GM18526 (cell line): ENCODE measurements at regions not wholly inside any gene's neighbourhood (a gene's known extent, or its start where the extent isn't known, plus 50 kb on each side); places are given as distances from the start of the nearest gene placed in this dataset.

ENCODE experiments used
- POLR2A ChIP-seq: IDR thresholded peaks from 3 replicates; pipeline ENCODE4 v1.6.1; 2011; ENCODE audit not compliant: insufficient read length; ENCODE audit errors: extremely low read depth

DNA sequence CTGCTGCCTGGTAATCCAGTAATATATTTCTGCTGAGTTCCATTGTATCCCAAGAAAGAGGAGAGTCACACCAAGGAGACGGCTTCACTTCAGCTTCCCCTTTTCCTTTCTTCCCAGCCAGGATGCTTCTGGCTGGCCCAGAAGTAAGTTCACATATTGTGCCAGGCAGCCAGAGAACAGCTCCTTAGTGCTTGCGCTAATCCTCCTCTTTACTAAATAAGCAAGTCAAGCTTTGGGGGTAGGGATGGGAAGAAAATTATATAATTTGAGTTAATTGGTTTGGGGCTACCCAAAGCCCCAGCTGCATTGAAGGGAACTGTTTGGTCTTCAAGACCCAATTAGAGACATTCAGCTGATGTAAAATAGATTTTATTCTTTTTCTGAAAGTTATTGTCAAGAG is 218.8 kb upstream of the HES1 start:
- TF ChIP-seq POLR2A = no peak

DNA sequence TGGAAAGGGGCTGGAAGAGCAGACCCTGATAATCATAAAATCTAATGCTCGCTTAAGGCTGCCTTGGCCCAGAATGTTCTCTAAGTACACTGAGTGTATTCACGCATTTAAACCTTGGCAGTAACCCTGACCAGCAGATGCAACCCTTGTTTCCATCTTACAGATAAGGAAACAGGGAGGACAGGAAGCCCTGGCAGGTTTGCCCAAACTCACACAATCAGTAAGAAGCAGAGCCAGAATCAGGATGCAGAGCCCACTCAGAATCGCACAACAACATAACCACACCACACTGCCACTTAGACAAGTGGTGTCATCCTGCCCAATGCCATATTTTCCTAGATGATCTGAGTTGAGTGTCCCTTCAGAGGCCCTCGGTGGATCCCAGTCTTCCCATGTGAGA is 214.5 kb upstream of the HES1 start:
- TF ChIP-seq POLR2A = no peak

DNA sequence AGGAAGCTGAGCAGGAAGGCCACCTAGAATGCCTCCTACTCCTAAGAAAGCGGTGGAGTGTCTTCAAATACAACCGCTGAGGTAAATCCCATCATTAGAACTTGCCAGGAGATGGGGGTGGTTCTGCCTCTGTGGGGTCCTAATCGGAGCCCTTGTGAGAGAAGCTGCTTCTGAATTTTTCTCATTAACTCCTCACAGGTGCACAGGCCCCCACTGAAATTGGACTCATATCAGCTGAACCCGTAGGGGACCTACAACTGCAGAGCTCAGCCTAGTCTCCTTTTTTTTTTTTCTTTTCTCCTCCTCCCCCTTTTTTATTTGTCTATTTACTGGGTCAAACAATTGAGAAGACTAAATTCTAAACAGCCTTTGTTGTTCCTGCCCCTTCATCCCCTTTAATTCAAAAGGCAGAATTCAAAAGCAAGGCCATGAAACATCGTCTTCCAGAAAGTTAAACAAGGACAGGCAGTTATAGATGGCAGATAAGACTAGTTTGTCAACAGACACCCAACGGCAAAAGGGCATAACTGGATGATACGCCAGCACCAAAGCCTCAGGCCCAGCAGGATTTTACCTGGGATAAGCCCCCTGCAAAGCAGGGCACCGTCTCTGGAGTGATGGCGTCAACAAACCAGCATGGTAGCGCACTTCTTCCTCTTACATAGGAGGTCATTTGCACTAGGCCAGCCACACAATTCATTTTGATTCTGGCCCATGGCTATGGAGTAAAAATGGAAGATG is 213.7 kb upstream of the HES1 start:
- TF ChIP-seq POLR2A = no peak

DNA sequence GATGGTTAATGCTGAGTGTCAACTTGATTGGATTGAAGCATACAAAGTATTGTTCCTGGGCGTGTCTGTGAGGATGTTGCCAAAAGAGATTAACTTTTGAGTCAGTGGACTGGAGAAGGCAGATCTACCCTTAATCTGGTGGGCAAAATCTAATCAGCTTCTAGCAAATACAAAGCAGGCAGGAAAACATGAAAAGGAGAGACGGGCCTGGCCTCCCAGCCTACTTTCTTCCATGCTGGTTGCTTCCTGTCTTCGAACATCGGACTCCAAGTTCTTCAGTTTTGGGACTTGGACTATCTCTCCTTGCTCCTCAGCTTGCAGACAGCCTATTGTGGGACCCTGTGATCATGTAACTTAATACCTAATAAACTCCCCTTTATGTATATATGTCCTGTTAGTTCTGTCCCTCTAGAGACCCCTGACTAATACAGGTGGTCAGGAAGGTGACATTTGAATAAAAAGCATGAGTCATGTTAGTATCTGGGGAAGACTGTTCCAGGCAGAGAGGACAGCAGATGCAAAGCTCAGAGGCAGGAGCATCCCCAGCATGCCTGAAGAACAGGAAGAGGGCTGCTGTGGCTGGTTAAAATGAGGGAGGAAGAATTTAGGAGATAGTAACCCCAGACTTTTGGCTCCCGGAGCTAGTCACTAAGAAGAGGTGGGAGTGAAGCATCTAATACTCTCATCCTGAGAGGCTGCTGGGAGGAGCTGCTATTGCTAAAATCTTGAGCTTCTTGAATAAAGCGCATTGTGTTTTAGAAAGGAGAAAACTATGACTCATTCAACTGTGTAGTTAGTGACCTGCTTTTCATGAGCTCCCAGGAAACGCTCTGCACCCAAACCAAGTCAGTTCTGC is 207.4 kb upstream of the HES1 start:
- no peak for TF ChIP-seq POLR2A

DNA sequence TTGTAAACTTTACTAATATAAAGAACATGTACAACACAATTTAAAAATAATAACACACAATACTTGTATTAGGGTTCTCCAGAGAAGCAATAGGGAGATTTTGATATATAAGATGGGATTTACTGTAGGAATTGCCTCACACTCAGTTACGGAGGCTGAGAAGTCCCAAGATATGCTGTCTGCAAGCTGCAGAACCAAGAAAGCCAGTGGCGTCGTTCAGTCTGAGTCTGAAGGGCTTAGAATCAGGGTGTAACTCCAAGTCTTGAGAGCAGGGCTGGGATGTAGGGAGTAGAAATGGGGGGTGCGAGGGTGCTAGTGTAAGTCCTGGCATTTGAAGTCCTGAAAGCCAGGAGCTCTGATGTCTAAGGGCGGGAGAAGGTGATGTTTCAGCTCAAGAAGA is 206.6 kb upstream of the HES1 start:
- TF ChIP-seq POLR2A = no peak

DNA sequence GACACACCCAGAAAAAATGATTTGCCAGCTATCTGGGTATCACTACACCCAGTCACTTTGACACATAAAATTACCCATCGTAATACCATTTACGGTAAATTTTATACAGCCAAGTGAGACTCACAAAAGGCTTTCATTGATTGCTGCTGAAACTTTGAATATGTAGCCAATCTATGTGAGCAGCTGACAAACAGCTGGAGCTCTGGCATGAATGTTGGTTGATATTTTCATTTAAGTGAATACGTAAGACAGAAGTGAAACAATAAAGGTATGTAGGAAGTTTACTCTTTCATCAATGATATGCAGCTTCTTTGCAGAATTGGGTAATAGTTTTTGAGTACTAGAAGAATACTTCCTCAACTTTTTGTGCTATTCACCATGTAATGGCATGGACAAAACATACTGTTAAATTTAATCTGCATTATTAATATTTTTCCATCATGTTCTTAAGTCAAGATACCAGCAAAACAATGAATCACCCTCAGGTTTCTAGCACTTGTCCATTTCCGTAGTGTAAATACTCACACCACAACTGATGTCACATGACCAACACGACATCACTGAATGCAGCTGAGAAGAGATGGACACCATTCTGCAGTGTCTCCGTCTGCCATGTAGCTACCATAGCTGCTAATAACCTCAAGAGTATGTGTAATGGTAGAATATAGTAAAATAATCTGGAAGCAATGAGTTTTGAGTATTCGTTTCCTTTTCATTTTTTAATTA is 205.9 kb upstream of the HES1 start:
- TF ChIP-seq POLR2A = no peak

DNA sequence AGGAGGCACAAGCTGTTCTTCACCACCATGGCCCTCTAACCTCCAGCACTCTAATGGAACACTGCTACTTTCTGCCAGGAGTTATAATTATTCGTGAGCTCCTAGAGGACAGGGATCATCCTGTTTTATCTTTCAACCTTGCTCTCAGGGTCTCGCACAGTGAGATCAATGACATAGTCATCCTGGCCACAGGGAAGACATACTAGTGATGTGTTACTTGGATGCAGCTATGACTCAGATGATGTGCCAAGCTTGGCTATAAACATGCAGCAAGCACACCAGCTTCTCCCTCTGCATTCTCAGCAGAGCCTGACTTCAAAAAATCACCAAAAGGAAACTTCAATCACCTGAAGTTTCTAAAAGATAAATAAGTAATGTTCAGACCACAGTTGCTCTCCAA is 203.8 kb upstream of the HES1 start:
- TF ChIP-seq POLR2A = no peak

DNA sequence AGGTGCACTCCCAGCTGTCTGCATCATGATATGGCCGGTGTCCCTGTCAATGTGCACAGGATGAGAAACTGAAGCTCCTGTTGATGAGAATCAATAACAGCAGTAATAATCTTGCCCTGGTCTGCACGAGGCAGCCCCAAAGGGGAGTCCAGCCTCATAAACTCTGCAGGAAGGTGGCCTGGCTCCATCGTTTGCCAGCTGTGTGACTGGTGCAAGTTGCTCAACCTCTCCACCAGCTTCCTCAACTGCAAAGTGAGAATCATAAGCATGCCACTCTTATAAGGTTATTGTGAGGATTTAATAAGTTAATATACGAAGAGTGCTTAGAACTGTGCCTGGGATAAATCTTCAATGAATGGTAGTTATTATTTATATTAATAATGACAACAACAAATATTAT is 203.4 kb upstream of the HES1 start:
- no peak for TF ChIP-seq POLR2A

DNA sequence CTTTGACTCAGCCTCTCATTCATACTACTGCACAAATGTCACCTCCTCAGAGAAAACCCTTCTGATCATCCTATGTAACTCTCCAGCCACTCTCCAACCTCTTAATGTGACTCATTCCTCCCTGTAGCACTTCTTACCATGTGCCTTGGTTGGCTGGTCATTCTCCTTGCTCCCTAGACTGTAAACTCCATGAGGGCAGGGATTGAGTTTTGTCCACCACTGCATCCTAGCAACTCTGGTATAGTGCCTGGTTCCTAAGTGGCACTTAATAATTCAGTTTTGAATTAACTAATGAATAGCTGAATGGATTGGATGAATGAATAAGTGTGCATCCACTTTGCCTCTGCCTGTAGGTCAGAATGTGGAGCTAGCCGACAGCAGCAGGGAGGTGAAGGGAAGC is 202.5 kb upstream of the HES1 start:
- TF ChIP-seq POLR2A = no peak

DNA sequence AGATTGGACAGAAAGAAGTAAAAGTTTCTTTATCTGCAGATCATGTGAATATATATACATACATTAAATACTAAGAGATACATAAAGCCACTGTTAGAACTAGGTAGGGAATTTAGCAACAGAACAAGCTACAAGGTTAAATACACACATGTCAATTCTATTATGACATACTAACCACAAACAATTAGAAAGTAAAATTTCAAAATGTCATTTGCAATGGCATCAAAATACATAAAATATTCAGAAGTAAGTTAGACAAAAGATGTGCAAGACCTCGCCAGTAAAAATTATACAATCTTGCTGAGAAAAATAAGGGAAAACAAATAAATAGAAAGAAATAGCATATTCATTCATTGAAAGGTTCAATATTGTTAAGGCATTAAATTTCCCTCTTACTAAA is 200.0 kb upstream of the HES1 start:
- no peak for TF ChIP-seq POLR2A

DNA sequence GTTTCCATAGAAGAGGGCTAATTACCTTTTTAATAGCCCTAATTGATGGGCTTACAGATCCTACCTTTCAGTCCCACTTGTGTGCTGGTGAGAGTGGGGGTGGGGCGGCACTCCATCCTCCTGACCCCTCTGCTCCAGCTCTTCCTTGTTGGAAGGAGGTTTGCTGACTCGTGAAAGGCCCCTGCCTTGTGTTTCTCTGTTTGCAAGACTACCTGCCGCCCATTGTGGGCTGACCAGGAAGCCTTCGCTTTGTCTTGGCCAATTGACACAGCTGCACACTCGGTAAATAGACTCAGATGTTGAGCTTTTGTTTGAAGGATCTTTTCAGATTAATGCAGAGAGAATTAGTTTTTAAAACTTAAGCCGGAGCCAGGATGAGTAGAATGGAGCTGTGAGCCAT is 197.3 kb upstream of the HES1 start:
- no peak for TF ChIP-seq POLR2A

DNA sequence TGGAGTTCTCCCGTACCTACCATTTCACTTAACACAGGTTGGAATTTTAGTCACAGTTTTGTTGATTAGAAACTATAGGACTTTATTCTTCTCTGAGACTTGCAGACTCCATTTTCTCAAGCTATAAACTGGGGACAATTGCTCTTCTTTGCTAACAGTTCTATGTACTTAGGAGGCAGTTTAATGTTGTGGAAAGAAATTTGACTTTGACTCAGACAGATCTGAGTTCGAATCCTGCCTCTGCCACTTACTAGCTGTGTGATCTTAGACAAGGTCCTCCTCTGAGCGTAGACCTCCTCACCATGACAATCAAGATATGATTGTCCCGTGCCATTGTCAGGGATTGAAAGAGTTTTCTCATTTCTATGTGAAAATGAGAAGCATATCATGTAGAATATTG is 196.4 kb upstream of the HES1 start:
- TF ChIP-seq POLR2A = no peak

DNA sequence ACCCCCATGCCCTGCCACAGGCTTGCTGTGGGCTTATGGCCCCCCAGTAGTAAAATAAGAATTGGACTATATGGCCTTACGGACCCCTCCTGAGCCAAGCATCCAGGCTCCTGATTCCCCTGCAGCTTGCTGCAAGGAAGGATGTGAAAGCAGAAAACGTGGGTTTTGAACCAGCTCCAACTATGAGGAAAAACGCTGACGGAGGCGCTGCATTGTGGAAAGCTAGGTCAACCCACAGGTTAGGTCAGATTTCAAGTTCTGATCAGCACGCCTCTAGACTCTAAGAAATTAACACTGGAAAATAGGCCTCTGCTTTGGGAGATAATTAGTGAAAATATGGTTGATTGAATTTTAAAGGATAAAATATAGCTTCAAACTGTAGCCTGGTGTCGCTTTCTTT is 195.4 kb upstream of the HES1 start:
- no peak for TF ChIP-seq POLR2A

DNA sequence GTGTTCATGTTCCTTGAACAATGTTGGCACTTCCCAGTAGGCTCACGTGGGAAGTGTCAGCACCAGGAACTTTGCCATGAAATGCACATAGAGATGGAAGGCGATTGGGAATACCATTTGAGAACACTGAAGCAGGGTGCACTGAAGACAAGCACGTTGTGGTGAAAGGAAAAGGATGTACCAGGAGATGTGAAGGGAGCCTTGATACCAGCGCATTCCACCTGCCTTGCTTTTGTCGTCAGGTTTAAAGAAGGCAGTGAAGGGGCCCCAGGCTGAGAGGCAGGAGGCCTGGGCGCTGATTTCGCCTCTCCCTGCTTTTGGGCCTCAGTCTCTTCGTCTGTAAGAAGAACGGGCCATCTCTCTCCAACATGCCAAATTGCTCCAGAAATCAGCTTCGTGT is 194.5 kb upstream of the HES1 start:
- TF ChIP-seq POLR2A = no peak

DNA sequence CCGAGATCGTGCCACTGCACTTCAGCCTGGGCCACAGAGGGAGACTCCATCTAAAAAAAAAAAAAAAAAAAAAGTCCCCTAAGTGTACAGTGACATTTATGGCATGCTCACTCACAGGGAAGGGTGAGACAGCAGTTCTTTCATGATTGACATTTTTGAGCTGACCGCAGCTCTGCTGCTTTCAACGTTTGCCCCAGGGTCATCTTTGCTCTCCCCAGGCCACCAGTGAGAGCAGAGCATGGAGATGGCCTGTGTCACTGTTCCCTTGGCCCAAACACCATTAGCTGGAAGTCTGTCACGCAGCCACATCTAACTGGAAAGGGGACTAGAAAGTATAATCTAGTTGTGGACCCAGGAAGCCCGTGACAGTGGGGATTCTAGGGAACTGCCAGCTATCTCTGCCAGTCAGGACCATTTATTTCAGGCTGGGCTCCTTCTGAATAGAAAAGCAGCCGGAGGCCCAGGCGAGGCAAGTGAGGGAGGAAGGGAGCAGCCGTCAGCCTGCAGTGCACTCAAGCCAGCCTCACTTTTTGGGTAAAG is 193.4 kb upstream of the HES1 start:
- no peak for TF ChIP-seq POLR2A

DNA sequence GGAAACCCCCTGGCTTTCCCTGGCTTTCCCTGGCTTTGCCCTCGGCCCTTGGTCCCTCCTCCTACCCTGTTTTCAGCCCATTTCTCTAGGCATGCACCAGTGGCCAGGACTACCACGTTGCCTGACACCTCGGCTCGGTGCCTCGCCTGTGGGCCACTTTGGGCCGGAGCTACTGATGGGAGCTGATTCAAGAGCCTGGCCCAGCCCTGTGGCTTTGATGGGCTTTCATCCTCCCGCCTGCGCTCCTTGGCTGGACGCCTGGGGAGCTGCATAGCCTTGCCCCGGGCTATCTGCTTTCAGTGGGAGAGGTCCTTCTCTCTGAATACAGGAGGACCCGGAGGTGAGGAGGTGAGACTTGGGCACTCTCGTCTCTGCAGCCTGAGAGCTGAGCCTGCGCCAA is 192.7 kb upstream of the HES1 start:
- no peak for TF ChIP-seq POLR2A

DNA sequence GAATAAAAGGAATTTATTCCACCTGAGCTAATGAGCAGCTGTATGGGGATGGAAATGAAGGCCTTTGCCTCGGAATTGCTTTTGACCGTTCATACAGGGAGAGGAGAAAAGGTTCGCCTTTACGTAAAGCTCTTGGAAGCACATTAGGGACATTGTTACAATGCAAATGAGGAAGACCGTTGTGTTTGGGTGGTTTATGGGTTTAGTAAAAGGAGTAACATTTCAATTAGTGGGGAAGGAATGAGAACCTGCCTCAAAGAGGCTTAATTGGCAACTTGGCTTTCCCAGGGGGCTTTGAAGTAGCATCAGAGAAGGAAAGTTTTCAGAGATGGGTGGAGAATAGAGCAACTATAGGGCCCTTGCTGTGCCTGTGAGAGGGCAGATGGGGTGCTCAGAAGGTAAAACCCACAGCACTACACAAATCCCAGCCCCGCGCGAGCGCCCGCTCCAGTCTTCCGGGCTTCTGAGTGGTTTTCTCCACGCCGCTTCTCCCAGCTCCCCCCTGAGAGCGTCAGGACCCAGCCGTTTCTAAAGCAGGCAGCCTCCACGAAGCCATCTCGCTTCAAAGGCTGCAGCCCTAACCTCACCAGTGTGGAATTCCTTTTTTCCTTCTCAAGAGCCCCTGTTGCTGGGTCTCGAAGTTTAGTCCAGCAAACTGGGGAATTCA is 192.0 kb upstream of the HES1 start:
- no peak for TF ChIP-seq POLR2A
